ENCODE measurements at regions not wholly inside any gene's neighbourhood (a gene's known extent, or its start where the extent isn't known, plus 50 kb on each side); places are given as distances from the start of the nearest gene placed in this dataset.

DNA sequence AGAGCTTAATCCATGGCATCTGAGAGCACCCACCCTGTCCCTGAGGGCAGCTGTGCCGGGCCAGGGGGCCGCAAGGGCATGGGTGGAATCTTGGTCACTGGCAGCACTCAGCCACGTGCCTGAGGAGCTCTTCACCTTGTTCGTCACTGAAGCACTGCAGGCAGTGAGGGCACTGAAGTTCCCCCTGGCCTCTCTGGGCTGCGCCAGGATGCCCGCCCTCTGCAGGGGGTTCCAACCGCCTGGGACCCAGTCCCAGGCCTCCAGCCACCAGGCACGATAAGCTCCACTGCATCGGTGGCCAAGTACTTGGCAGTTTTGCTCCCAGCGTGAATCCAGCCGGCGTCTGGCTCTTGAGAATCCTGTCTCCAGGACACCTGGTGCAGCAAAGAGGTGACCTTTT lies 96.4 kb upstream of the MED14 start:
- no peak overlapping the region for H2AFZ ChIP-seq (ENCODE audit: low read length)
- no peaks in the 10 kb centered on the region for H3K9me3 ChIP-seq (ENCODE audit: control insufficient read depth, low read depth, low read length)
- H3K18ac ChIP-seq (ENCODE audit: insufficient read length, low read depth, low read length) = no peak overlapping the region
- H3K4me2 ChIP-seq (ENCODE audit: insufficient read depth, insufficient read length, low read length) = no peak overlapping the region
- H3K4ac ChIP-seq (ENCODE audit: low read depth, low read length) = no peak overlapping the region
- H3K4me1 ChIP-seq (ENCODE audit: insufficient read depth, low read length) = no peaks in the 10 kb centered on the region
- peaks cover 54 to 71% of the 10 kb centered on the region in 2 experiments for H3K9me3 Mint-ChIP-seq
- H3K56ac ChIP-seq (ENCODE audit: insufficient read length, low read depth, low read length) = no peak overlapping the region
- no peak overlapping the region; the same call in 1 of the 2 replicates for H3K14ac ChIP-seq (ENCODE audit: insufficient read depth, low read length)
- no peak overlapping the region for H4K8ac ChIP-seq (replicated peaks; ENCODE audit: insufficient read length, low read depth, low read length)
- H2BK120ac ChIP-seq (ENCODE audit: low read depth, low read length, poor library complexity, severe bottlenecking) = no peak overlapping the region
- H3K27me3 Mint-ChIP-seq (ENCODE audit: low read depth) = peaks cover 4% of the 10 kb centered on the region
- no peak for DNase-seq
- no peak overlapping the region for H2BK15ac ChIP-seq (ENCODE audit: low read depth, low read length)
- no peak overlapping the region for H2BK5ac ChIP-seq (ENCODE audit: insufficient read length, low read length)
- H2BK12ac ChIP-seq (ENCODE audit: insufficient read length, low read depth, low read length) = no peak overlapping the region
- H4K91ac ChIP-seq (ENCODE audit: insufficient read length, low read depth, low read length) = no peak overlapping the region
- H3K4me3 Mint-ChIP-seq = no peak overlapping the region
- peaks cover 6 to 26% (median 20%) of the 10 kb centered on the region in 3 experiments; a peak in 6 of 7 replicates for H3K36me3 Mint-ChIP-seq (ENCODE audit: insufficient read depth in 1 of 3, low read depth in 3 of 3)
- no peaks in the 10 kb centered on the region for H4K20me1 ChIP-seq (ENCODE audit: control insufficient read depth, insufficient read depth, insufficient read length)
- no peak overlapping the region for H4K5ac ChIP-seq (ENCODE audit: insufficient read length, low read depth, low read length)
- H3K9ac ChIP-seq (ENCODE audit: extremely low read depth, insufficient read length, low read length) = no peak overlapping the region
- WGBS (ENCODE audit: extremely low coverage, insufficient read length, low lambda C conversion rate) = no CpG with 5 or more reads among the region's 12 CpGs
- H3T11ph ChIP-seq (ENCODE audit: low read length) = no peak overlapping the region
- H2AK5ac ChIP-seq (ENCODE audit: insufficient read length, low read length) = no peak overlapping the region
- no peak overlapping the region for H3K23ac ChIP-seq (ENCODE audit: insufficient read length, low read depth, low read length)
- H2BK20ac ChIP-seq (ENCODE audit: low read depth, low read length, poor library complexity, severe bottlenecking) = no peak overlapping the region
- H3K23me2 ChIP-seq (ENCODE audit: insufficient read length, low read depth, low read length, poor library complexity, severe bottlenecking) = no peaks in the 10 kb centered on the region
- no peak overlapping the region for H3K27ac Mint-ChIP-seq
- peaks cover 6 to 14% of the 10 kb centered on the region in 2 experiments; a peak in 2 of 4 replicates for H3K4me1 Mint-ChIP-seq
- no peaks in the 10 kb centered on the region for H3K27me3 ChIP-seq (ENCODE audit: insufficient read depth, low read length)
- H3K79me2 ChIP-seq (ENCODE audit: insufficient read depth, low read length) = no peaks in the 10 kb centered on the region
- no peaks in the 10 kb centered on the region for H3K79me1 ChIP-seq (ENCODE audit: insufficient read depth, low read depth, low read length, poor library complexity, severe bottlenecking)
- H3K27ac ChIP-seq (ENCODE audit: insufficient read length, low read depth, low read length) = no peak overlapping the region
- TF ChIP-seq, protein P1, sequence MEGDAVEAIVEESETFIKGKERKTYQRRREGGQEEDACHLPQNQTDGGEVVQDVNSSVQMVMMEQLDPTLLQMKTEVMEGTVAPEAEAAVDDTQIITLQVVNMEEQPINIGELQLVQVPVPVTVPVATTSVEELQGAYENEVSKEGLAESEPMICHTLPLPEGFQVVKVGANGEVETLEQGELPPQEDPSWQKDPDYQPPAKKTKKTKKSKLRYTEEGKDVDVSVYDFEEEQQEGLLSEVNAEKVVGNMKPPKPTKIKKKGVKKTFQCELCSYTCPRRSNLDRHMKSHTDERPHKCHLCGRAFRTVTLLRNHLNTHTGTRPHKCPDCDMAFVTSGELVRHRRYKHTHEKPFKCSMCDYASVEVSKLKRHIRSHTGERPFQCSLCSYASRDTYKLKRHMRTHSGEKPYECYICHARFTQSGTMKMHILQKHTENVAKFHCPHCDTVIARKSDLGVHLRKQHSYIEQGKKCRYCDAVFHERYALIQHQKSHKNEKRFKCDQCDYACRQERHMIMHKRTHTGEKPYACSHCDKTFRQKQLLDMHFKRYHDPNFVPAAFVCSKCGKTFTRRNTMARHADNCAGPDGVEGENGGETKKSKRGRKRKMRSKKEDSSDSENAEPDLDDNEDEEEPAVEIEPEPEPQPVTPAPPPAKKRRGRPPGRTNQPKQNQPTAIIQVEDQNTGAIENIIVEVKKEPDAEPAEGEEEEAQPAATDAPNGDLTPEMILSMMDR (conservative IDR thresholded peaks at IDR 0.05) = no peak
